ENCODE measurements at regions not wholly inside any gene's neighbourhood (a gene's known extent, or its start where the extent isn't known, plus 50 kb on each side); places are given as distances from the start of the nearest gene placed in this dataset.

DNA sequence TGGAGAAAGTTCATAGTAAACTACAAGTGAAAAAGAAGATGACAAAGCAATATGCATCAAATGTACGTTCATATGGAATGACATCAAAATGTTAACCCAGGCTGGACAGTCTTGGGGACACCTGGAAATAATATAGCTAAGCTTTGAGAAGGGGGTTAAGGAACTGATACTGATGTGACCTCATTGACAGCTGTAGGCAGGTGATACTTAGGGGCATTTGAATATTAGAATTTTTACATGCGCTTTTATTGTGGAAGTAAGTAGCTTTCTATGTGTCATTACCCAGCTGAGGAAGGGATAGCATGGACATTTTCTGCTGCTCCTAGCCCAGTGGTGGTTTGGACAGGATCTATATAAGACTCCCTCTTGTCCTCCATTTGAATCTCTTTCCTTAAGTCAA, 299.7 kb downstream of the CWC27 start:
- DNase-seq (ENCODE audit: low read depth) = no peak

DNA sequence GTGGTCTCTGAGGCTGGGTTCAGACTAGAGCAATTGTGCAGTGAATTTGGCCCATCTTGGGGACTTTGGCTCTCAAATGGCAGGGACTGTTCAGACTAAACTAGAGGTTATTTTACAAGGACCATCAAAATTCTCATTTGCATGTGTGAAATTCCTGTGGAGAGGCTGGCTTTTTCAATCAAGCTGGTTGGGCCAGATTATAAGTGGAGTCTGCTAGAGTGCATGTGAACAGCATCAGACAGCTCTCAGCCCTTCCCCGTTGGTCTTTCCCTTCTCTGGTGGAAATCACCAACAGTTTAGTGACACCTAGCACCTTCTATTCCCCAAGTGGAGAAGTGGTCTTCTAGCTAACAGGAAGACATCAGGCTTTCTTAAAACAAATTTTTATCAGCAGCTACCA, 301.3 kb downstream of the CWC27 start:
- no peak for DNase-seq (ENCODE audit: low read depth)

DNA sequence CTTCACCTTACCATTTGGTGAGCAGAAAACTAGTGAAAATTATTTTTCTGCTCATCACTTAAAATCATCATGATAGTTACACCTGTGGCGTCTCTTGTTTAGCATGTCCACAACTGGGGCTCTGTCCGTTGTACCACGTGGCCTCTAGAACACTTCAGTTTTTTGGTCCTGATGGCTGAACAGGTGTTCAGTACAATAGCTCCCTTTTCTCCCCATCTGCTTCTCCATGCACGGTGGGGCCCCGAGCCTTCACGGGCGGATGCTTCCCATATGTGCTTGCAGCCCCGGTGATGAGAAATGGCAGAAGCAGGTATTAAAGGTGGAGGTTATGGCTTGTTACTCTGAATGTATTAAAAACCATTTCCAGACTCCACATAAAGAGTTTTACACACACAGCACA, 304.1 kb downstream of the CWC27 start:
- DNase-seq (ENCODE audit: low read depth) = no peak

DNA sequence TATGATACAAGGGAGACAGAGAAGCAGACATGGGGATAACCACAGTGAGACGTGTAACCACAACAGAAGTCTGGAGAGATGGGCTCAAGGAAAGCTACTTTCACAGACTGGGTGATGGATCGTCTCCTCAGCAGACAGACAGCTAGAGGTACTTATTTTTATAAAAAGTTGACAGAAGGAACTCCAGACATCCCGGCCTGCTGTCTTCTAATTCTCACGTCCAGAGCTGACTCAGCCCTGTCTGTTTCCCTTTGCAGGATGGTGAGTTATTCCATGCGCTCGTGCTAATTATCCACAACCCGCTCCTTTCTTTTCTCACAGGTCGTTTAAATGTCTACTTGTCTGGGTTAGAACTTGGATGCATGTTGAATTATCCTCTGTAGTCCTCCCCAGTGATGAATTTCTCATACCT, 304.5 kb downstream of the CWC27 start:
- DNase-seq (ENCODE audit: low read depth) = no peak

DNA sequence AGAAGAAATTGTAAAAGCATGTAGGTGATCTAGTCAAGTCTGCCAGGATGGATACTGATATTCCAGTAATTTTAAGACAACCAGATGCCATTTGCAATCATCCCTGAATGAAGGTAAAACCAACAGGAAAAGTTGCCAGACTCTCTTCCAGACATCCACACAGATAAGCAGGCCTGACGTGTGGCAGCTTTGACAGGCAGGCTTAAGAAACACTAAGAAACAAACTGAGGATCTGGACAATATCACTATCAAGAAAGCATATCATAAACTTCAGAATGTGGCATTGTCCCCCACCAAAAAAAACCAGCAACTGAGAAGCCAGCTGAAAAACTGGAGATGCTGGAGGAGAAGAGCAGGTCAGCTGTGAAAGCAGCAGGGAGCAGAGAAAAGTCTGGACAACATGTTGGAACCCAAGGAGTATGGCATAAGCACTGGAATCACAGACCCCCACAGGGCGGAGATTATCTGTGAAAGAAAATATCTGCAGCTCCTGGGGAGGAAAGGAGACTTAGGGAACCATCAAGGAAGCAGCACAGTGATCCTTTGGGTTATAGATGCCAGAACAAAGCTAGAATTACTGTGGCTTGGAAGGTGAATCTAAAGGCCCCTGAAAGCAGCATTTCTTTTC, 307.0 kb downstream of the CWC27 start:
- DNase-seq (ENCODE audit: low read depth) = no peak

DNA sequence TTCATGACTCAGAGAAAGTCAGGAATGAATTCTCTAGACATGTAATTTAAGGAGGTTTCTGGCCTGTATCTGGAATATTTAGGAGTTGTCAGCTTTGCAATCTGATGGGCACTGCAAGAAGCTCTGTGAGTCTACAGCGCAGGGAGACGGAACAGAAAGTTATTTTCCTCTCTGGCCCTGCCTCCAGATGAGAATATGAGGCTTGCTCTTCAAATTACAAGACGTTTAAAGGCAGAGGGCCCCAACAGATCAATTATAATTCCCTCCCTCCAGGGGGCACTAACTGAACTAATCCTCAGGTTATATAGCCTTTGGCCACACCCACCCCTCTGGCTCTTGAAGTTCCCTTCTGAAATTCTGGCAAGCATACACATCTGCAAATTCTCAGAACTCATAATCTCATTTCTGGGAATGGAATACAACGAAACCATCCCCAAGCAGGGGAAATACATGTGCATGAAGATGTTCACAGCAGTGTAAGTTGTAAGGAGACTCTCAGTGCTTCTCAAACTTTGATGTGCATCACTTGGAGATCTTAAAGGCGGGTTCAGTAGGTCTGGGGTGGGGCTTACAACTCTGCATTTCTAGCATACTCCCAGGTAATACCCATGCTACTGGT, 307.6 kb downstream of the CWC27 start:
- peak; percentile 36 for DNase-seq (ENCODE audit: low read depth)

DNA sequence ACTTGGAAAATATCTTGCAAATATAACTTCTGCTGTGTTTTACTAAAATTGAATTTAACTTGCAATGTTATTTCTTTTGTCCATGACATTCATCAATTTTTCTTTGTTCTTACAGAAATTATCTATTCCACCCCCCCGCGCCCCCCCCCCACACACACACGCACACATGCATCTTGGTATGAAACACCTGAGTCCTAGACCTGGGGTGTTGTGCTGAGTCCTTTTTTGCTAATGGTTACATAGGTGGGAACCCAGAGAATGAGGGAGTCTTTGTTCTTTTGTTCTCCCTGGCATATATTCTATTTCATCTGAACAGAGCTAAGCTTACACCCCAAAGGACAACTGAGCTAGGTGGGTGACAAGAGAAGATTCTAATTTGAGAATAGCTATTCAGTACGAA, 308.9 kb downstream of the CWC27 start:
- DNase-seq (ENCODE audit: low read depth) = no peak

DNA sequence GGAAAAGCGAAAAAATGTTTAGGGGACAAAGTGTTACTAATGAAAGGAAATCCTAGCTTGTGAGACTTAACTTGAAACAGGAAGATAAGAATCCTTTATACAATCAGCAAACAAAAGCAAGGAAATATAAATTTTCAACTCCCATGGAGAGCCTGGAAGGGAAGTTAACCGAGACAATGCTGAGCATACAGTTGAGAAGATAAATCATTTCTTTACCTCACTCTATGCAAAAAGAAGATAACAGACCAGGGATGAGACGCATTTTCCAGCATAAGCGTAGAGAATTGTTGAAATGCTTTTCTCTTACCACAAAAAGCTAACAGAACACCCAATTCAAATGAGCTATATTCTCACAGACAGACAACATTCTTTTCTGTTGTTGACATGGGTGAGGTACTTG, 309.6 kb downstream of the CWC27 start:
- no peak for DNase-seq (ENCODE audit: low read depth)

DNA sequence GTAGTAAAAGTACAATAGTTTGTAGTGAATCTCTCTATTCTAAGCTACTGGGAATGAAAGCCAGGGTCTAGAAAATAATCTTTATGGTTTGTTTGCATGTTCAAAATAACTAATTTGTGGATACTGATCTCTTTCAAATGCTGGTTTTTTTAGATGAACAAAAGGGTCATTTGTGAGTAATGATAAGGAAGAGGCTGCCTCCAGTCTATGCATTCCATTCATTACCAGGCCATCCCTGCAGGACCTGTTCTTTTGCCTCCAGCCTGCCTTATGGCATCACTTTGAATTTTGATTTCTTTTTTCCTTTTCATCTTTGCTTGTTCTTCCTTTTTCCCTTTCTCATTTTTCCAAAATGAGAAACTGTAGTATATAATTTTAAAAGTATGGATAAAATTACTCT, 312.3 kb downstream of the CWC27 start:
- DNase-seq (ENCODE audit: low read depth) = no peak

DNA sequence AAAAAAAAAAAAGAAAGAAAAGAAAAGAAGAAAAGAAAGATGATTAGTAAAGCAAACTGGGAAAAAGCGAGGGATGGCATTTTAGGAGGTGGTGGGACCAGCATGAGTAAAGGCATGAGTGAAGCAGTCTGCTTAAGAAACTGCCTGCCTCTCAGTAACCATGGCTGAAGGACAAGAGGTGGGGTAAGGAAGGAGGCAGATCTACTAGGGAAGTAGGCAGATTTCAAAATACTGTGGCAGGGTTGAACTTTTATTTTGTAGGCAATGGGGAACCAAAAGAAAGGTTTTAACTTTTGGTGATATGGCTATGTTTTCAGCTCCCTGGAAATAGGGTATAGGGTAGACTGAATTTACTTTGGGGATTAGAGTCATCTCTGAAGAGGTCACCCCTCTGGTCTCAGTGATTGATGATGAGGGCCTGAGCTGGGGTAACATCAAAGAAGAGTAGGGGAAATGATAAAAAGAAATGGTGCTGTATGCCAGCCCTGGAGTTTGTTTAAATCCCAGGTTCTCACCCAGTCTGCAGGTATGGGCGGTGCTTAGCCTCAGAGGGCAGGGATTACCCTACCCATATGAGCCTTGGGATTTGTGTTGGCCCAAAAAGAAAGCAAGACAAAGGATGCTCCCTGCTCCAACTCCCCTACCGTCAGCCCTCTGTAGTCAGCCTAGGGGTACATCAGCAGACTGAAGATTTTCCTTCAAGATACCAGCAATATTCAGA, 316.2 kb downstream of the CWC27 start:
- DNase-seq (ENCODE audit: low read depth) = no peak

DNA sequence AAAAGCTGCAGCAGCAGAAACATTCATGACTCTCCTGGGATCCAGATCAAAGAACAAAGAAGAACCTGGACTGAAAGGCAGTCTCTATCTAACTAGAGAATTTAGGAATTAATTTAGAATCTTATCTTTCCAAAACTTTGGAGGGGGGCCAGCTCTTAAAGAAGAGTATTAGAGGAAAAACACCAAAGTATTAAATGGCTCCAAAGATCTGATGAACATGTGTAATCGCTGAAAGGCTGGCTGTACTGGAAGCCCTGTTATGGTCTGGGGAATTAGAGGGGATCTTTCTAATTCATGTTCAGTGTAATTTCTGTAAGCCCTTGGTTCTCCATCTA, 316.8 kb downstream of the CWC27 start:
- DNase-seq (ENCODE audit: low read depth) = no peak

DNA sequence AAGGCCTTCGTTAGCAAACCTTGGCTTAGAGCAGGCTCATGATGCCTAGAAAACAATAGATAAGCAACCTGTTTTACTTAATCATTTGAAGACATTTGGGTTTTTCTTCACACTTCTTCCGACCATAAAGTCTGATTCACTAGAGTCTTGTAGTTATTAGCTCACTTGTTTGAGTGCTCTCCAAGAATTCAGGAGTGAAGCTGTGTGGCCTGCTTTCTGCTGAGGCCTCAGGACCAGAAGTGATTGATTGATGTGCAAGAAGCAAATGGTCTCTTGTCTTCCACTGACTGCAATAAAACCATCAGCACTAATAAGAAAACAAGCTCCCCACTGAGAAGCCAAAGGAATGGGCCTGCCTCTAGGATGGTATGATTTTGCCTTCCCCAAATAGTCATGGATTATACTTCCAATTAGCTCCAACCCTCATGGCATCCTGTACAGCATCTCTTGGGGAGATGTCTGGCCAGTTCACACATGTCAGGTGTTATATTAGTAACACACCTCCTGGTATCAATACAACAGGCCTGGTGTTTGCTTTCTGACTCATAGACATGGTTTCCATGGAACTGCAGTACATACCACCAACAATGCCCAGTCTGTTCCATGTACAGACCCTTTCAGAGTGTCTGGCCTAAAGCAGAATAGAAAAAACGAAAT, 317.6 kb downstream of the CWC27 start:
- no peak for DNase-seq (ENCODE audit: low read depth)

DNA sequence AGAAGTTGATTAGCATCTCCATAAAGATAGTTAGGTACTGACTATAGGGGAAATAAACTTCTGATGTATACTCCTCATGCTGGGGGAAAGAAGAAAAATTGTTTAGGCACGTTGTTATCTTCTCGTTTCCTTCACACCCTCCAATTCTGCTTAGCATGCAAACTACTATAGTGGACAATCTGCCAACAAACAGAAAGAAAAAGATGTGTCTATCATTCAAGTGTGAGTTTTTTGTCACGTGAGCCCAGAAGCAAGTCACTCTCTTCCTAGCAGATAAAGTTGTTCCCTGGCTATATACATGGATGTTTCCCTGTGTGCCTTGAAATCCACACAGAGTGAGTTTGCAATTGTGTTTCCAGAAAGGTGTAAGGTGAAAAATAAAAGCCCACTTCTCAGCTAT, 318.4 kb downstream of the CWC27 start:
- DNase-seq (ENCODE audit: low read depth) = no peak

DNA sequence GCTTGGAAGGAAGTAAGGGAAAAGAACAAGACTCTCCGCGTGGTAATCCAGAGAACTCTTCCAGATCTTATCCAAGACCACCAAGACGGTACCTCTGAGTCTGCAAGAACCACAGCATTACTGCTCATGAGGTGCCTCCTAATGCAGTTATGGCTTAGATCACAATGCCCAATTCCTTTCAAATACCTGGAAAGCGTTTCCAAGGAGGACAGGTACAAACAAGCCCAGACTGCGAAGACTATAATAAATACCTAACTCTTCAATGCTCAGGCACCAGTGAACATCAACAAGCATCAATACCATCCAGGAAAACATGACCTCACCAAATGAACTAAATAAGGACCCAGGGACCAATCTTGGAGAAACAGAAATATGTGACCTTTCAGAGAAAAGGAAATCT, 325.5 kb downstream of the CWC27 start:
- no peak for DNase-seq (ENCODE audit: low read depth)

DNA sequence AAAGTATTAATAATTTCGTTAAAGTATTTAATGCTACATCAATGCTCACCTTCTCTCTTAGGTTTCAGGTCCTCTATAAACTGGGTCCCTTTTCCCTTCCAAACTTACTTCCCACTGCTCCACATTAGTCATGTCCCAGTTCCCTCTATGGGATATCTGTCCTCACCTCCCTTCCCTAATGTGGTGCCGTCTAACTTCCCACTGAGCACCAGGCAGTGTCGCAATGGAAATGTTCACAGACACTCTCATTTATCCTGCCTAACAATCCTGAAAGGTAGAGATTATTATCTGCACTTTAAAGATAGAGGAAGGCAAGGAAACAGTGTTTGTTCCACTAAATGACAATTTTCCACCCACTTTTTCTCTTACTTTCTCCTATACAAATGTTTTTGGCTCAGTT, 329.7 kb downstream of the CWC27 start:
- DNase-seq (ENCODE audit: low read depth) = no peak

Measured in stimulated activated CD8-positive, alpha-beta memory T cell treated with anti-CD3 and anti-CD28 coated beads, Interleukin-4, amount 100 ng/mL, for 24 hours (primary cell).